ENCODE measurements at regions not wholly inside any gene's neighbourhood (a gene's known extent, or its start where the extent isn't known, plus 50 kb on each side); places are given as distances from the start of the nearest gene placed in this dataset.

DNA sequence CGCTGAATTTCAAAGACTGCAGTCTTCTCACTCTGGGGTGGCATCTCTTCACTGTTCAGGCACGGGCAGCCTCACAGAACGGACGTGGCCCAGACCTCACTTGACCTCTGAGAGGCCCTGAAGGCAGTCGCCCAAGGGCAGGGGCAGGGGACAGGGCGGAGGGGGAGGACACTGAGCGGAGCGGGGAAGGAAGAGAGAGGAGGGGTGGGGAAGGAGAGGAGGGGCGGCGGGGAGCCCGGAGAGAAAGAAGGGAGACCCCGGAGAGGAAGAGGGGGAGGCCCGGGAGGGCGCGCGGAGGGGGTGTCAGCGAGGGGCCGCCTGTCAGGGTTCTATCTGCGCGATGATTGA is 58.7 kb upstream of the COMTD1 start (continued):
- TF ChIP-seq, protein P1, sequence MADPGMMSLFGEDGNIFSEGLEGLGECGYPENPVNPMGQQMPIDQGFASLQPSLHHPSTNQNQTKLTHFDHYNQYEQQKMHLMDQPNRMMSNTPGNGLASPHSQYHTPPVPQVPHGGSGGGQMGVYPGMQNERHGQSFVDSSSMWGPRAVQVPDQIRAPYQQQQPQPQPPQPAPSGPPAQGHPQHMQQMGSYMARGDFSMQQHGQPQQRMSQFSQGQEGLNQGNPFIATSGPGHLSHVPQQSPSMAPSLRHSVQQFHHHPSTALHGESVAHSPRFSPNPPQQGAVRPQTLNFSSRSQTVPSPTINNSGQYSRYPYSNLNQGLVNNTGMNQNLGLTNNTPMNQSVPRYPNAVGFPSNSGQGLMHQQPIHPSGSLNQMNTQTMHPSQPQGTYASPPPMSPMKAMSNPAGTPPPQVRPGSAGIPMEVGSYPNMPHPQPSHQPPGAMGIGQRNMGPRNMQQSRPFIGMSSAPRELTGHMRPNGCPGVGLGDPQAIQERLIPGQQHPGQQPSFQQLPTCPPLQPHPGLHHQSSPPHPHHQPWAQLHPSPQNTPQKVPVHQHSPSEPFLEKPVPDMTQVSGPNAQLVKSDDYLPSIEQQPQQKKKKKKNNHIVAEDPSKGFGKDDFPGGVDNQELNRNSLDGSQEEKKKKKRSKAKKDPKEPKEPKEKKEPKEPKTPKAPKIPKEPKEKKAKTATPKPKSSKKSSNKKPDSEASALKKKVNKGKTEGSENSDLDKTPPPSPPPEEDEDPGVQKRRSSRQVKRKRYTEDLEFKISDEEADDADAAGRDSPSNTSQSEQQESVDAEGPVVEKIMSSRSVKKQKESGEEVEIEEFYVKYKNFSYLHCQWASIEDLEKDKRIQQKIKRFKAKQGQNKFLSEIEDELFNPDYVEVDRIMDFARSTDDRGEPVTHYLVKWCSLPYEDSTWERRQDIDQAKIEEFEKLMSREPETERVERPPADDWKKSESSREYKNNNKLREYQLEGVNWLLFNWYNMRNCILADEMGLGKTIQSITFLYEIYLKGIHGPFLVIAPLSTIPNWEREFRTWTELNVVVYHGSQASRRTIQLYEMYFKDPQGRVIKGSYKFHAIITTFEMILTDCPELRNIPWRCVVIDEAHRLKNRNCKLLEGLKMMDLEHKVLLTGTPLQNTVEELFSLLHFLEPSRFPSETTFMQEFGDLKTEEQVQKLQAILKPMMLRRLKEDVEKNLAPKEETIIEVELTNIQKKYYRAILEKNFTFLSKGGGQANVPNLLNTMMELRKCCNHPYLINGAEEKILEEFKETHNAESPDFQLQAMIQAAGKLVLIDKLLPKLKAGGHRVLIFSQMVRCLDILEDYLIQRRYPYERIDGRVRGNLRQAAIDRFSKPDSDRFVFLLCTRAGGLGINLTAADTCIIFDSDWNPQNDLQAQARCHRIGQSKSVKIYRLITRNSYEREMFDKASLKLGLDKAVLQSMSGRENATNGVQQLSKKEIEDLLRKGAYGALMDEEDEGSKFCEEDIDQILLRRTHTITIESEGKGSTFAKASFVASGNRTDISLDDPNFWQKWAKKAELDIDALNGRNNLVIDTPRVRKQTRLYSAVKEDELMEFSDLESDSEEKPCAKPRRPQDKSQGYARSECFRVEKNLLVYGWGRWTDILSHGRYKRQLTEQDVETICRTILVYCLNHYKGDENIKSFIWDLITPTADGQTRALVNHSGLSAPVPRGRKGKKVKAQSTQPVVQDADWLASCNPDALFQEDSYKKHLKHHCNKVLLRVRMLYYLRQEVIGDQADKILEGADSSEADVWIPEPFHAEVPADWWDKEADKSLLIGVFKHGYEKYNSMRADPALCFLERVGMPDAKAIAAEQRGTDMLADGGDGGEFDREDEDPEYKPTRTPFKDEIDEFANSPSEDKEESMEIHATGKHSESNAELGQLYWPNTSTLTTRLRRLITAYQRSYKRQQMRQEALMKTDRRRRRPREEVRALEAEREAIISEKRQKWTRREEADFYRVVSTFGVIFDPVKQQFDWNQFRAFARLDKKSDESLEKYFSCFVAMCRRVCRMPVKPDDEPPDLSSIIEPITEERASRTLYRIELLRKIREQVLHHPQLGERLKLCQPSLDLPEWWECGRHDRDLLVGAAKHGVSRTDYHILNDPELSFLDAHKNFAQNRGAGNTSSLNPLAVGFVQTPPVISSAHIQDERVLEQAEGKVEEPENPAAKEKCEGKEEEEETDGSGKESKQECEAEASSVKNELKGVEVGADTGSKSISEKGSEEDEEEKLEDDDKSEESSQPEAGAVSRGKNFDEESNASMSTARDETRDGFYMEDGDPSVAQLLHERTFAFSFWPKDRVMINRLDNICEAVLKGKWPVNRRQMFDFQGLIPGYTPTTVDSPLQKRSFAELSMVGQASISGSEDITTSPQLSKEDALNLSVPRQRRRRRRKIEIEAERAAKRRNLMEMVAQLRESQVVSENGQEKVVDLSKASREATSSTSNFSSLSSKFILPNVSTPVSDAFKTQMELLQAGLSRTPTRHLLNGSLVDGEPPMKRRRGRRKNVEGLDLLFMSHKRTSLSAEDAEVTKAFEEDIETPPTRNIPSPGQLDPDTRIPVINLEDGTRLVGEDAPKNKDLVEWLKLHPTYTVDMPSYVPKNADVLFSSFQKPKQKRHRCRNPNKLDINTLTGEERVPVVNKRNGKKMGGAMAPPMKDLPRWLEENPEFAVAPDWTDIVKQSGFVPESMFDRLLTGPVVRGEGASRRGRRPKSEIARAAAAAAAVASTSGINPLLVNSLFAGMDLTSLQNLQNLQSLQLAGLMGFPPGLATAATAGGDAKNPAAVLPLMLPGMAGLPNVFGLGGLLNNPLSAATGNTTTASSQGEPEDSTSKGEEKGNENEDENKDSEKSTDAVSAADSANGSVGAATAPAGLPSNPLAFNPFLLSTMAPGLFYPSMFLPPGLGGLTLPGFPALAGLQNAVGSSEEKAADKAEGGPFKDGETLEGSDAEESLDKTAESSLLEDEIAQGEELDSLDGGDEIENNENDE (IDR thresholded peaks at IDR 0.05; ENCODE audit: insufficient replicate concordance, low read length), result no peak
- TF ChIP-seq RFX5 (IDR thresholded peaks at IDR 0.05; ENCODE audit: borderline replicate concordance, low read depth, low read length) (no peak), TAF1 (IDR thresholded peaks at IDR 0.05; ENCODE audit: low read depth, low read length) (no peak)
